Fibroblast of the aortic adventitia (primary cell): ENCODE measurements at regions not wholly inside any gene's neighbourhood (a gene's known extent, or its start where the extent isn't known, plus 50 kb on each side); places are given as distances from the start of the nearest gene placed in this dataset.

Source experiments
- DNase-seq: peaks from one replicate; pipeline ENCODE4 v3.0.0-alpha.2; 2010; ENCODE audit warnings: low read depth
- H3K4me3 ChIP-seq: 2 replicates; pipeline ENCODE4 v1.5.1; 2011; ENCODE audit warnings: low read depth, mild to moderate bottlenecking, control low read depth, low read length, moderate library complexity
- TF ChIP-seq, protein P1 (sequence below): IDR thresholded peaks from 2 replicates; pipeline ENCODE4 v1.5.1; 2011; ENCODE audit warnings: mild to moderate bottlenecking, low read length, control low read depth, inconsistent platforms; ENCODE audit not compliant: insufficient read depth

DNA sequence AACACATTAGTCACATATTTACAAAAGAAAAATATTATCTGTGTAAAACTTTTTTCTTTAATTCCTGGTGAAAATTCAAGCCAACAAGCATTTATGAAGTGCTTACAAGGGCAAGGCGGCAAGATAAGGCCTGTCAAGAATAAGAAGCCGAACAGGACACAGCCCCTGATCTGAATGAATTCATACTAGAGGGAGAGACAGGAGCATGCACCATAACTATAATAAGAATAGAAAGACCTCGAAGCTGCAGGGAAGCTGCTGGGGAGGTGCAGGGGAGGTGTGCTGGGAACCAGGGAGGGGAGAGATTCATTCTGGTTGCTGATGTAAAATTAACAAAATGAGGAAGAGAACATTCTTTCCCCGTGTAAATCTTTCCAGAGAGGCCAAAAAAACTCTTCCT is 60.5 kb upstream of the TARDBP start:
- H3K4me3 ChIP-seq, result no peak overlapping the region
- TF ChIP-seq, protein P1, sequence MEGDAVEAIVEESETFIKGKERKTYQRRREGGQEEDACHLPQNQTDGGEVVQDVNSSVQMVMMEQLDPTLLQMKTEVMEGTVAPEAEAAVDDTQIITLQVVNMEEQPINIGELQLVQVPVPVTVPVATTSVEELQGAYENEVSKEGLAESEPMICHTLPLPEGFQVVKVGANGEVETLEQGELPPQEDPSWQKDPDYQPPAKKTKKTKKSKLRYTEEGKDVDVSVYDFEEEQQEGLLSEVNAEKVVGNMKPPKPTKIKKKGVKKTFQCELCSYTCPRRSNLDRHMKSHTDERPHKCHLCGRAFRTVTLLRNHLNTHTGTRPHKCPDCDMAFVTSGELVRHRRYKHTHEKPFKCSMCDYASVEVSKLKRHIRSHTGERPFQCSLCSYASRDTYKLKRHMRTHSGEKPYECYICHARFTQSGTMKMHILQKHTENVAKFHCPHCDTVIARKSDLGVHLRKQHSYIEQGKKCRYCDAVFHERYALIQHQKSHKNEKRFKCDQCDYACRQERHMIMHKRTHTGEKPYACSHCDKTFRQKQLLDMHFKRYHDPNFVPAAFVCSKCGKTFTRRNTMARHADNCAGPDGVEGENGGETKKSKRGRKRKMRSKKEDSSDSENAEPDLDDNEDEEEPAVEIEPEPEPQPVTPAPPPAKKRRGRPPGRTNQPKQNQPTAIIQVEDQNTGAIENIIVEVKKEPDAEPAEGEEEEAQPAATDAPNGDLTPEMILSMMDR, result no peak
- DNase-seq, result no peak

DNA sequence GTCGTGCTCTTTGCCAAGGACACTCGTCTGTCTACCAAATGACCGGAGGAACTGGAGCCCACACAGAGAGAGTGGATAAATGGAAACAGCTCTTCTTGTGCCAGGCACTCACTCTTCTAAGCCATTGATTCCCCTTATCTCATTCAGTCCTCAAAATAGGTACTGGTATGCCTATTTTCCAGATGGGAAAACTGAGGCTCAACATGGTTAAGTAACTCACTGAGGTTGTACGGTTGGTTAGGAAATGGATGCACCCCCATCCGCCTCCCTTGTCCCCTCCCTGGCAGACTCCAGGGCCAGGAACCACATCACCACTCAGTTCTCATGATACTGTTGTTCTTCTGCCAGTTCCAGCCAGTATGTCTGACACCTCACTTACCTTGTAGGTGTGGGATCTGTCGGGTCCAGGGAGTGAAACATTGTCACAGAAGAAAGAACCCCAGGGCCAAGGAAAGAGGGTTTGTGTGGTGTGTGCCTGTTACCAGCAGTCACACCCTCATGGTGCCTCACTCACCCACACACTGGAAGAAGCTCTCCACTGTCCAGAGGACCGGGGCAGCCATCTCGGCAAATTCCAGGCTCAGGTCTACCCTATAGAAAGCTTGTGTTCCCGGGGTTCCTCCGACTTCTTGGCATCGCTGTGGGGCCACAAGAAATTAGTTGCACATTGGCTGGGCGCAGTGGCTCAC is 58.8 kb upstream of the TARDBP start:
- TF ChIP-seq, protein P1, result no peak
- no peak overlapping the region for H3K4me3 ChIP-seq
- no peak for DNase-seq

DNA sequence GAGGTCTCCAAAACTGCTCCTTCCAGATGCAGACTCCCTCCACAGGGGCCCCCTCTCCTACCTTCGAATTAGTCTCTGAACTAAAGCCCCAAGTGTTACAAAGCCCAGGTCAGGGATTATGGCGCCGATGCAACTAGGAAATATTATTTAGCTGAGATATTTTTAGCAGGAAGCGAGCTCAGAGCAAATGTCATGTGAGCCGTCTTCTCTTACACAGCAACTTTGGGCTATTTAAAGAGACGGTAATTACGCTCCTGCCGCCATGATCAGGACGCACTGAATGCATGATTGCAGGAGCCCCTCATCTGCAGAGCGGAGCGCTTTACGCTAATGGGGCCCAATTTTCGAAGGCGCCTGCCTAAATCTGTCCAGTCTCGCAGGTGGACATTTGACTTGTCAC is 55.3 kb upstream of the TARDBP start:
- TF ChIP-seq, protein P1, result no peak
- no peak overlapping the region for H3K4me3 ChIP-seq
- DNase-seq, result no peak

DNA sequence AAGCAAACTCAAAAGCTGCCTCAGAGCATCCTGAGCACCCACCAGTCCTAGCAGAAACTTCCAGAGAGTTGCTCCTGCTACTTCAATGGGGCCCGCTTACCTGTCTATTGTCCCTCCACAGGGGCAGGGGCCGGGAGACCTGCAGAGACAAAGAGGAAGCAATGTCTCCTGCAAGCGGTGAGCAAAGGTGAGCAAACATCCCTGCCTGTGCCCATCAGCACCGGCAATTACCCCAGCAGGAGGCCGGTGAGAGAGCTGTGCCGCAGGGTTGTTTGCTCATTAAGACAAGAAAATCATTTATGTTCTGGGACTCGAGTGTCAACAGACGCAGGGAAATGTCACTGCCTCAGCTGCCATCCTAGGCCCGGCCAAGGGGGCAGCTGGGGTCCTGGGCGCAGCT is 53.8 kb upstream of the TARDBP start:
- no peak overlapping the region for H3K4me3 ChIP-seq
- TF ChIP-seq, protein P1, result no peak
- DNase-seq, result no peak

DNA sequence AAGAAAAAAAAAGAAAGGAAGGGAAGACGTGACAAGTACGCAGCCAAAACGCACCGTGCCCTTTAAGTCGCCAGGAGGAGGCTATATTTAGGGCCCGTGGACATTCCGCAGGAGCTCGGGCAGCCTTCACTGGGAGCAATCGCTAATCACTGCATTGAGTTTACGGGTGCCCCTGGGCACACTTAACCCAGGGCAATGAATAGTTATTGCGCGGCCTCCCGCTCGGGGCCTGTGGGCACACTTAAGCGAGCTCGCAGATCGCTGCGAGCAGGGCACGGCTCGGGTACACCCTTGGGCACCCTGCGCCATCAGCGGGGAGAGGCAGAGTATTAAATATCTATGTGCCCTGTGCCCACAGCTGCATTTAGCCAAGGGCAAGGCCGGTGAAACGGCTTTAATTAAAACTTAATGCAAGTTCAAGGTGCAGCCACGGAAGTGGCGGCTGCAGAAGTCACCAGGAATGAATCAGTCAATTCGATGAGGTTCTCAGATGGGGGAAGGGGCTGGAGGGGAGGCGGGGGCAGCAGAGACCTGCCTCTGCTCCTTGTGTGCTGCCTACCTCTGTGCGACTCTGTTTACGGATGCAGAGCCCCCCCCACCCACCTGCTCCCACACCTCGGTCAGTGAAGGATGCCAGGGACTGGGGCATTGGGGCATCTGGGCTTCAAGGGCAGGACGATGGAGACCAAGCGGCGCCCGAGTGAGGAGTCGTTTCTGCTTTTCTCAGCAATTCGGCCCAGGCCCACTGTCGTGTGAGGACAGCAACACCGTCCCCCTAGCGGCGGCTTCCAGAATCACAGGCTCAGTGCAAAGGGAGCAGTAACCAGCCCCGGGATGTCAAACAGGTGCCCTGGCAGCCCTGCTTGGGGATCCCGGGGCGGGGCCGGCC is 51.8 kb upstream of the TARDBP start:
- TF ChIP-seq, protein P1, result peak; percentile 90
- DNase-seq, result peak; percentile 60
- no peak overlapping the region for H3K4me3 ChIP-seq

DNA sequence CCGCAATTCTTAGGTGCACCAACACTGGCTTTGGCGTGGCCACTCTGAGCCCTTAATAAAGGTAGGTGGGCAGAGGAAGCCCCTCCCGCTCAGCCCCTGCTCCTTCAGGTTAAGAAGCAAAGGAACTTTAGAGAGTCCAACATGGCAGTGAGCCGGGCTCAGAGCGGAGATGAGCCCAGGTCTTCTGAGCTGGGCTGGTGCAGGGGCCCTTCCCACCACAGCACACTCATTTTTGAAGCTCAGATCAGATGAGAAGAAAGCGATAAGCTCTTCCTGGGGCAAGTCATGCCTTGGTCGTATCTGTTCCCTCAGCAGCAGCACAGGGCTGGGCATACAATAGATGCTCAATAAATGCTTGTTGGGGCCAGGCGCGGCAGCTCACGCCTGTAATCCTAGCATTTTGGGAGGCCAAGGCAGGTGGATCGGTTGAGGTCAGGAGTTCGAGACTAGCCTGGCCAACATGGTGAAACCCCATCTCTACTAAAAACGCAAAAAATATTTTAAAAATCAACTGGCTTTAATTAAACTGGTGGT is 51.1 kb upstream of the TARDBP start:
- no peak overlapping the region for H3K4me3 ChIP-seq
- no peak for DNase-seq
- TF ChIP-seq, protein P1, result no peak
